SK-N-SH treated with all-trans-retinoic acid at 6 μM for 48 hours (cell line): ENCODE measurements at regions not wholly inside any gene's neighbourhood (a gene's known extent, or its start where the extent isn't known, plus 50 kb on each side); places are given as distances from the start of the nearest gene placed in this dataset.

Source experiments
- BACH2 ChIP-seq: fragments of 250-450 bp; sonication (Bioruptor Pico); IDR thresholded peaks from 2 replicates; pipeline ENCODE4 v1.9.0; 2021; ENCODE audit warnings: mild to moderate bottlenecking, borderline replicate concordance
- GLIS3 ChIP-seq: fragments of 250-450 bp; sonication (Bioruptor Pico); IDR thresholded peaks from 2 replicates; pipeline ENCODE4 v1.5.0; 2020; ENCODE audit warnings: mild to moderate bottlenecking, moderate library complexity
- ISL1 ChIP-seq: fragments of 250-450 bp; sonication (Bioruptor Pico); IDR thresholded peaks from 2 replicates; pipeline ENCODE4 v2.1.2; 2022; ENCODE audit warnings: mild to moderate bottlenecking, moderate library complexity
- PPARA ChIP-seq: fragments of 250-450 bp; sonication (Bioruptor Pico); IDR thresholded peaks from 2 replicates; pipeline ENCODE4 v1.5.0; 2020; ENCODE audit warnings: mild to moderate bottlenecking, borderline replicate concordance
- RARB ChIP-seq: fragments of 250-450 bp; sonication (Bioruptor Pico); IDR thresholded peaks from 2 replicates; pipeline ENCODE4 v1.8.0; 2021; ENCODE audit warnings: mild to moderate bottlenecking, moderate library complexity
- SNAI2 ChIP-seq: fragments of 250-450 bp; sonication (Bioruptor Pico); IDR thresholded peaks from 2 replicates; pipeline ENCODE4 v1.5.0; 2020; ENCODE audit warnings: mild to moderate bottlenecking, moderate library complexity
- ZC3H10 ChIP-seq: fragments of 250-450 bp; sonication (Bioruptor Pico); IDR thresholded peaks from 2 replicates; pipeline ENCODE4 v1.5.1; 2021; ENCODE audit warnings: mild to moderate bottlenecking, moderate library complexity
- ZFP30 ChIP-seq: fragments of 450-650 bp; formaldehyde crosslinking; IDR thresholded peaks from 2 replicates; pipeline ENCODE4 v1.5.0; 2022; ENCODE audit warnings: mild to moderate bottlenecking, moderate library complexity
- ZNF565 ChIP-seq: fragments of 450-650 bp; formaldehyde crosslinking; conservative IDR thresholded peaks from 2 replicates; pipeline ENCODE4 v1.5.0; 2020; ENCODE audit warnings: low read depth, mild to moderate bottlenecking, moderate library complexity
- ZNF8 ChIP-seq: fragments of 450-650 bp; formaldehyde crosslinking; IDR thresholded peaks from 2 replicates; pipeline ENCODE4 v1.5.0; 2020; ENCODE audit warnings: mild to moderate bottlenecking, moderate library complexity
- TF ChIP-seq, protein P1 (sequence below): fragments of 250-450 bp; sonication (Bioruptor Pico); IDR thresholded peaks from 2 replicates; pipeline ENCODE4 v1.5.1; 2020; ENCODE audit warnings: low read depth, mild to moderate bottlenecking, moderate library complexity

DNA sequence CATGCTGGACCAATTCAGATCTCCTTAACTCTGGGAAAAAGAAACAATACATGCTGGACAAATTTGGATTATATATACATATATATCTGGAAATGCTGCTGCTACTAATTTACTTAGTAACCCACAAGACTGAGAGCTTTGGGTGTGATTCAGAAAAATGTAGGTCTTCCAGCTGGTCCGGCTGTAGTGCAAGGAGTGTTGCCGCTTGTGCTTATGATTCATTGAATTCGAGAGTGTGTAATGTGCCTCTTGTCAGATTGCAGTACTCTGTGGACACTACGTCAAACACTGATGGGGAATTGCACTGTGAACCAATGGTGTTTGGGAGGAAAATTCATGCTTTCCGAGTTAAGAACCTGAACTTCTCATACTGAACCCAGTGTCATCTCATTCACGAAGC lies 1155.5 kb downstream of the EPHA7 start:
- TF ChIP-seq ZNF8 (no peak), PPARA (CRISPR knock-in tag) (no peak), GLIS3 (CRISPR knock-in tag) (no peak), RARB (CRISPR knock-in tag) (no peak), BACH2 (CRISPR knock-in tag) (no peak), ZFP30 (CRISPR knock-in tag) (no peak), ISL1 (CRISPR knock-in tag) (no peak), ZNF565 (CRISPR knock-in tag) (no peak), ZC3H10 (no peak), SNAI2 (CRISPR knock-in tag) (no peak)
- TF ChIP-seq, protein P1, sequence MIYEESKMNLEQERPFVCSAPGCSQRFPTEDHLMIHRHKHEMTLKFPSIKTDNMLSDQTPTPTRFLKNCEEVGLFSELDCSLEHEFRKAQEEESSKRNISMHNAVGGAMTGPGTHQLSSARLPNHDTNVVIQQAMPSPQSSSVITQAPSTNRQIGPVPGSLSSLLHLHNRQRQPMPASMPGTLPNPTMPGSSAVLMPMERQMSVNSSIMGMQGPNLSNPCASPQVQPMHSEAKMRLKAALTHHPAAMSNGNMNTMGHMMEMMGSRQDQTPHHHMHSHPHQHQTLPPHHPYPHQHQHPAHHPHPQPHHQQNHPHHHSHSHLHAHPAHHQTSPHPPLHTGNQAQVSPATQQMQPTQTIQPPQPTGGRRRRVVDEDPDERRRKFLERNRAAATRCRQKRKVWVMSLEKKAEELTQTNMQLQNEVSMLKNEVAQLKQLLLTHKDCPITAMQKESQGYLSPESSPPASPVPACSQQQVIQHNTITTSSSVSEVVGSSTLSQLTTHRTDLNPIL (CRISPR knock-in tag) = no peak
